Neuronal stem cell (in vitro differentiated cells): ENCODE measurements at regions not wholly inside any gene's neighbourhood (a gene's known extent, or its start where the extent isn't known, plus 50 kb on each side); places are given as distances from the start of the nearest gene placed in this dataset.
"Not testable (repeated sequence)": the region's sequence is repeated elsewhere in the genome, so short reads cannot be mapped to it uniquely, and the experiment has no call there.

Source experiments
- DNase-seq: peaks from one replicate; pipeline ENCODE4 v3.0.0-alpha.2; 2013; ENCODE audit warnings: low spot score
- H2AFZ ChIP-seq: one replicate; pipeline ENCODE4 v1.6.1; 2013; ENCODE audit warnings: mild to moderate bottlenecking, low read length, inconsistent platforms
- H2AK5ac ChIP-seq: 2 replicates; pipeline ENCODE4 v1.6.1; 2013; ENCODE audit warnings: low read depth, mild to moderate bottlenecking, inconsistent platforms, low read length, moderate library complexity, mixed read lengths
- H2BK120ac ChIP-seq: 2 replicates; pipeline ENCODE4 v1.6.1; 2013; ENCODE audit warnings: low read depth, mild to moderate bottlenecking, inconsistent platforms, low read length, moderate library complexity, mixed read lengths
- H2BK12ac ChIP-seq: one replicate; pipeline ENCODE4 v1.6.1; 2013; ENCODE audit warnings: low read length, inconsistent platforms
- H2BK15ac ChIP-seq: 2 replicates; pipeline ENCODE4 v1.6.1; 2013; ENCODE audit warnings: mild to moderate bottlenecking, low read length, inconsistent platforms, mixed read lengths
- H2BK5ac ChIP-seq: one replicate; pipeline ENCODE4 v1.6.1; 2013; ENCODE audit warnings: inconsistent platforms, mild to moderate bottlenecking, low read length, moderate library complexity
- H3K14ac ChIP-seq: one replicate; pipeline ENCODE4 v1.6.1; 2013; ENCODE audit warnings: low read length, inconsistent platforms
- H3K18ac ChIP-seq: 2 replicates; pipeline ENCODE4 v1.6.1; 2013; ENCODE audit warnings: low read length, inconsistent platforms
- H3K23ac ChIP-seq: 2 replicates; pipeline ENCODE4 v1.6.1; 2013; ENCODE audit warnings: low read depth, mild to moderate bottlenecking, mixed read lengths, low read length, inconsistent platforms; ENCODE audit not compliant: poor library complexity
- H3K27ac ChIP-seq: replicated peaks from 3 replicates; pipeline ENCODE4 v1.5.1; 2013; ENCODE audit warnings: low read length, inconsistent platforms
- H3K27me3 ChIP-seq, 3 experiments: 2 replicates each; pipeline ENCODE4 v1.6.1; 2013; ENCODE audit warnings: low read length in 3 of 3, mild to moderate bottlenecking in 2 of 3, inconsistent platforms in 1 of 3, low read depth in 1 of 3, mixed read lengths in 1 of 3, moderate library complexity in 1 of 3; ENCODE audit not compliant: control insufficient read depth in 3 of 3, insufficient read depth in 3 of 3
- H3K36me3 ChIP-seq, 2 donors: replicated peaks in 1 of 2; 2 replicates each; pipeline ENCODE4 v1.6.1; 2013; ENCODE audit warnings: low read length in 2 of 2; ENCODE audit not compliant: control insufficient read depth in 2 of 2, insufficient read depth in 2 of 2
- H3K4ac ChIP-seq: 2 replicates; pipeline ENCODE4 v1.6.1; 2013; ENCODE audit warnings: inconsistent platforms, mild to moderate bottlenecking, low read length, moderate library complexity
- H3K4me1 ChIP-seq, 2 donors: 1 replicate in 1 of 2; 2 replicates in 1 of 2; pipeline ENCODE4 v1.6.1; 2013; ENCODE audit warnings: low read length in 2 of 2, low read depth in 1 of 2; ENCODE audit not compliant: control insufficient read depth in 2 of 2, insufficient read depth in 1 of 2
- H3K4me2 ChIP-seq: one replicate; pipeline ENCODE4 v1.6.1; 2013; ENCODE audit warnings: mild to moderate bottlenecking, low read length, inconsistent platforms; ENCODE audit not compliant: insufficient read depth, poor library complexity, severe bottlenecking
- H3K4me3 ChIP-seq, 2 donors: 2 replicates each; pipeline ENCODE4 v1.5.1; 2013; ENCODE audit warnings: low read length in 2 of 2, mild to moderate bottlenecking in 2 of 2, inconsistent platforms in 1 of 2, moderate library complexity in 1 of 2
- H3K79me1 ChIP-seq: one replicate; pipeline ENCODE4 v1.6.1; 2013; ENCODE audit warnings: low read depth, mild to moderate bottlenecking, inconsistent platforms, low read length, moderate library complexity
- H3K9ac ChIP-seq: one replicate; pipeline ENCODE4 v1.6.1; 2013; ENCODE audit warnings: mild to moderate bottlenecking, low read depth, low read length, inconsistent platforms; ENCODE audit not compliant: poor library complexity
- H3K9me3 ChIP-seq, 2 donors: replicated peaks in 1 of 2; 2 replicates each; pipeline versions ENCODE3 to v1.6.1; 2013; ENCODE audit warnings: low read length in 2 of 2, mild to moderate bottlenecking in 2 of 2, inconsistent platforms in 1 of 2, low read depth in 1 of 2, mixed read lengths in 1 of 2, moderate library complexity in 1 of 2; ENCODE audit not compliant: control insufficient read depth in 2 of 2, insufficient read depth in 1 of 2
- H4K8ac ChIP-seq: one replicate; pipeline ENCODE4 v1.6.1; 2013; ENCODE audit warnings: low read depth, mild to moderate bottlenecking, inconsistent platforms, low read length, moderate library complexity
- H4K91ac ChIP-seq: one replicate; pipeline ENCODE4 v1.6.1; 2013; ENCODE audit warnings: low read length, low read depth, mild to moderate bottlenecking, inconsistent platforms; ENCODE audit not compliant: poor library complexity
- WGBS, 2 donors: extraction: QIAGEN DNeasy Blood & Tissue Kit; methylation state at CpG; one replicate each; pipeline ENCODE4 v1.1.7; 2013; ENCODE audit warnings: missing lambda C conversion rate in 2 of 2, mixed read lengths in 1 of 2; ENCODE audit not compliant: insufficient read length in 2 of 2, insufficient replicate concordance in 1 of 2; ENCODE audit errors: extremely low coverage in 2 of 2; 5-methylcytosine and 5-hydroxymethylcytosine counted together

GRCh38 chr13:65787082-65787481 lies 1443.1 kb downstream of the PCDH9 start:
- no peaks in the 10 kb centered on the region for H3K4me1 ChIP-seq
- H3K4ac ChIP-seq = no peak overlapping the region

GRCh38 chr13:65784088-65784816 lies 1445.9 kb downstream of the PCDH9 start:
- Histone ChIP-seq H3K4ac (no peak overlapping the region), H3K9me3 (no peaks in the 10 kb centered on the region), H2AK5ac (no peak overlapping the region), H2BK12ac (no peak overlapping the region), H2BK5ac (no peak overlapping the region), H4K91ac (no peak overlapping the region), H2BK15ac (no peak overlapping the region), H3K9ac (no peak overlapping the region), H2BK120ac (no peak overlapping the region), H3K27me3 (no peaks in the 10 kb centered on the region), H4K8ac (no peak overlapping the region), H3K23ac (no peak overlapping the region), H3K36me3 (no peaks in the 10 kb centered on the region), H3K14ac (no peak overlapping the region), H3K18ac (no peak overlapping the region), H3K79me1 (no peaks in the 10 kb centered on the region), H3K4me2 (no peak overlapping the region), H3K4me1 (no peaks in the 10 kb centered on the region), H3K4me3 (peak overlapping the region in 1 of 2 donors; percentile 46), H3K27ac (no peak overlapping the region), H2AFZ (no peak overlapping the region)
- no CpG with 5 or more reads among the region's 12 CpGs for WGBS, 2 donors
- DNase-seq = no peak

More at GRCh38 chr13:65787082-65787481, 1443.1 kb downstream of the PCDH9 start:
- Histone ChIP-seq H2BK5ac (no peak overlapping the region), H3K79me1 (no peaks in the 10 kb centered on the region), H3K36me3 (no peaks in the 10 kb centered on the region), H2AFZ (no peak overlapping the region), H3K27me3 (no peaks in the 10 kb centered on the region), H3K27ac (no peak overlapping the region), H4K91ac (no peak overlapping the region), H3K4me2 (no peak overlapping the region), H4K8ac (no peak overlapping the region), H3K4me3 (no peak overlapping the region), H2BK120ac (no peak overlapping the region), H3K9ac (no peak overlapping the region), H3K18ac (no peak overlapping the region), H3K23ac (no peak overlapping the region), H3K14ac (no peak overlapping the region), H2BK12ac (no peak overlapping the region), H2AK5ac (no peak overlapping the region), H3K9me3 (no peaks in the 10 kb centered on the region), H2BK15ac (no peak overlapping the region)
- no peak for DNase-seq
- no CpG with 5 or more reads among the region's 3 CpGs for WGBS, 2 donors

GRCh38 chr13:65783383-65783782 lies 1446.8 kb downstream of the PCDH9 start:
- H3K9me3 ChIP-seq = no peaks in the 10 kb centered on the region

GRCh38 chr13:65771704-65772313 lies 1458.3 kb downstream of the PCDH9 start:
- WGBS, 2 donors = no CpG with 5 or more reads among the region's 6 CpGs
- not testable (repeated sequence) for H2AFZ ChIP-seq, DNase-seq, H3K23ac ChIP-seq, H3K4me2 ChIP-seq, H4K8ac ChIP-seq, H3K9ac ChIP-seq, H3K4ac ChIP-seq, H3K27ac ChIP-seq, H2BK15ac ChIP-seq, H3K27me3 ChIP-seq, H3K9me3 ChIP-seq, H4K91ac ChIP-seq, H2BK12ac ChIP-seq, H2BK120ac ChIP-seq, H2BK5ac ChIP-seq, H2AK5ac ChIP-seq, H3K14ac ChIP-seq, H3K4me3 ChIP-seq, H3K4me1 ChIP-seq, H3K79me1 ChIP-seq, H3K36me3 ChIP-seq, H3K18ac ChIP-seq

More at GRCh38 chr13:65783383-65783782, 1446.8 kb downstream of the PCDH9 start:
- H2BK120ac ChIP-seq = no peak overlapping the region
- no peak overlapping the region for H3K4me2 ChIP-seq
- H4K8ac ChIP-seq = no peak overlapping the region
- no peak overlapping the region for H3K4ac ChIP-seq
- no peak overlapping the region for H3K9ac ChIP-seq
- WGBS, 2 donors = no CpG with 5 or more reads among the region's 6 CpGs
- no peak overlapping the region for H3K4me3 ChIP-seq
- H3K14ac ChIP-seq = peak overlapping the region; percentile 32
- DNase-seq = no peak
- H2BK15ac ChIP-seq = no peak overlapping the region
- no peak overlapping the region for H3K27ac ChIP-seq
- H2AFZ ChIP-seq = peak overlapping the region; percentile 22
- H2BK5ac ChIP-seq = no peak overlapping the region
- no peaks in the 10 kb centered on the region for H3K4me1 ChIP-seq
- no peaks in the 10 kb centered on the region for H3K27me3 ChIP-seq
- no peak overlapping the region for H2AK5ac ChIP-seq
- H2BK12ac ChIP-seq = peak overlapping the region; percentile 33
- peak overlapping the region; percentile 23 for H3K18ac ChIP-seq
- H4K91ac ChIP-seq = no peak overlapping the region
- H3K23ac ChIP-seq = no peak overlapping the region
- no peaks in the 10 kb centered on the region for H3K36me3 ChIP-seq
- no peaks in the 10 kb centered on the region for H3K79me1 ChIP-seq
